ENCODE measurements at regions not wholly inside any gene's neighbourhood (a gene's known extent, or its start where the extent isn't known, plus 50 kb on each side); places are given as distances from the start of the nearest gene placed in this dataset.

DNA sequence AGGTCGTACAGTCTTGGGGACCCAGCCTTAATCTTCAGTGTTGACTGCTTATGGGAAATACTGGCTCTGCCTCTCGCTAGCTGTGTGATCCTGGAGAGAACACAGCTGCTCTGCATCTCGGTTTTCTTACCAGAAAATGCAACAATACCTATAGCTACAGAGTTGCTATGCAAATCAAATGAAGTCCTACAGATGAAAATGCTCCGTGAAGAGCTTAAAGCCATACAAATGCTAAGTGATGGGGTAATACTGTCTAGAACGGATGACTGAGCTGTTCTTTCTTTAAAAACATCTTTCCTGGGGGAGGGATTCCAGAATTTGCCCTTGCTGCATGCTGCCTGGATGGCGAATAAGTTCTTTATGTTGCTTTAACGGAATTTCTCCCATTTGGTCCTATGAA, 132.0 kb downstream of the ZBTB18 start:
- Histone ChIP-seq H3K9me3 (ENCODE audit: low read length) (no peaks in the 10 kb centered on the region), H2AFZ (ENCODE audit: low read length) (no peak overlapping the region), H3K4me1 (ENCODE audit: insufficient read depth, low read length, severe bottlenecking) (no peaks in the 10 kb centered on the region), H3K9me2 (ENCODE audit: low read depth, low read length) (no peaks in the 10 kb centered on the region), H3K27me3 (ENCODE audit: insufficient read depth, low read length) (no peaks in the 10 kb centered on the region), H3K4me2 (ENCODE audit: low read length) (no peak overlapping the region), H3K79me2 (ENCODE audit: insufficient read depth, low read length) (no peaks in the 10 kb centered on the region), H3F3A (ENCODE audit: insufficient read depth, low read length) (no peaks in the 10 kb centered on the region), H3K9ac (ENCODE audit: low read length) (no peak overlapping the region), H3K27ac (ENCODE audit: low read depth, low read length, poor library complexity, severe bottlenecking) (no peak overlapping the region), H3K4me3 (ENCODE audit: low read depth, low read length, poor library complexity, severe bottlenecking) (no peak overlapping the region), H4K20me1 (ENCODE audit: insufficient read depth, low read length) (no peaks in the 10 kb centered on the region), H3K36me3 (ENCODE audit: insufficient read depth, low read length) (no peaks in the 10 kb centered on the region)
- TF ChIP-seq EZH2 (IDR thresholded peaks at IDR 0.05; ENCODE audit: borderline replicate concordance, low read length) (no peak), CTCF (IDR thresholded peaks at IDR 0.05; ENCODE audit: low read length) (no peak)

DNA sequence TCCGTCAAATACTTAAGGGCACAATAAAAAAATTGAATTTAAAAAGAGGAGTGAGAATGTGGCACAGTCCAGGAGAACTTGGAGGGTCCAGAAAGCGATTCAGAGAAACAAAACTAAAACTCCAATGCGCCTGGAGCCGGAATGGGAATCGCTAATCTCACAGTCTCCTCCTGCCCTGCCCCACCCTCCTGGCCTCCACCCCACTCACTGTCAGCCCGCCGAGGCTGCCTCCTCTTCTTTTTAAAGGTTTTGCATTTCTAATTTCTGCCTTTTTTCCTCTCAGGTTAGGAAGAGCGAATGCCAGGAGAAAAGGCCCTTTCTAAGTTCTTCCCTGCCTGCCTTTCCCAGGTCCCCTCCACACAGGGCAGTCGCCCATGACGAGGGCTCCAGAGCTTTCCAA, 135.3 kb downstream of the ZBTB18 start:
- Histone ChIP-seq H3K27ac (ENCODE audit: low read depth, low read length, poor library complexity, severe bottlenecking) (no peak overlapping the region), H3K9me2 (ENCODE audit: low read depth, low read length) (no peaks in the 10 kb centered on the region), H3K27me3 (ENCODE audit: insufficient read depth, low read length) (no peaks in the 10 kb centered on the region), H3K9ac (ENCODE audit: low read length) (no peak overlapping the region), H3F3A (ENCODE audit: insufficient read depth, low read length) (no peaks in the 10 kb centered on the region), H4K20me1 (ENCODE audit: insufficient read depth, low read length) (no peaks in the 10 kb centered on the region), H3K4me3 (ENCODE audit: low read depth, low read length, poor library complexity, severe bottlenecking) (no peak overlapping the region), H3K36me3 (ENCODE audit: insufficient read depth, low read length) (no peaks in the 10 kb centered on the region), H2AFZ (ENCODE audit: low read length) (no peak overlapping the region), H3K4me2 (ENCODE audit: low read length) (no peak overlapping the region), H3K4me1 (ENCODE audit: insufficient read depth, low read length, severe bottlenecking) (no peaks in the 10 kb centered on the region), H3K9me3 (ENCODE audit: low read length) (no peaks in the 10 kb centered on the region), H3K79me2 (ENCODE audit: insufficient read depth, low read length) (no peaks in the 10 kb centered on the region)
- TF ChIP-seq CTCF (IDR thresholded peaks at IDR 0.05; ENCODE audit: low read length) (no peak), EZH2 (IDR thresholded peaks at IDR 0.05; ENCODE audit: borderline replicate concordance, low read length) (no peak)

DNA sequence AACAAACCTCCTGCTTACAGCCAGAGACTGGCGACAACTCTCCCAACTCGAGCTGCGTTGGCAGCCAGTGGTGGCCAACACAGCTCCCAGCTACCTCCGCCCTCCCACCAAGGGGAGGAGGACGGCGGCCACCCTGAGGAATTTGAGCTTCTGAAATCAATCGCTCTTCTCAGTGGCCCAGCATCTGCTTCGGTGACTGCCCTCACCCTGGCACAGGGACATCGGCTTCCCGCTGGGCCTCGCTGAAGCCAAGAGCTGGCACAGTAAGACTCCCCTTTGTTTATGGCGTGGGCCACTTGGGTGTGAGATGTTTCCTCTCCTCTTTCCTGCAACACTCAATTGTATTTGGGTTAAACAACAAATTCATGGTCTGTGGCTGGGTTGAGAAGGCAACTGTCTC, 136.2 kb downstream of the ZBTB18 start:
- no peak overlapping the region for H3K9ac ChIP-seq (ENCODE audit: low read length)
- H3K79me2 ChIP-seq (ENCODE audit: insufficient read depth, low read length) = no peaks in the 10 kb centered on the region
- no peaks in the 10 kb centered on the region for H3K36me3 ChIP-seq (ENCODE audit: insufficient read depth, low read length)
- no peaks in the 10 kb centered on the region for H3K9me2 ChIP-seq (ENCODE audit: low read depth, low read length)
- no peak overlapping the region for H3K4me3 ChIP-seq (ENCODE audit: low read depth, low read length, poor library complexity, severe bottlenecking)
- H3F3A ChIP-seq (ENCODE audit: insufficient read depth, low read length) = no peaks in the 10 kb centered on the region
- H3K27me3 ChIP-seq (ENCODE audit: insufficient read depth, low read length) = no peaks in the 10 kb centered on the region
- no peak overlapping the region for H2AFZ ChIP-seq (ENCODE audit: low read length)
- H3K9me3 ChIP-seq (ENCODE audit: low read length) = no peaks in the 10 kb centered on the region
- H3K27ac ChIP-seq (ENCODE audit: low read depth, low read length, poor library complexity, severe bottlenecking) = no peak overlapping the region
- TF ChIP-seq CTCF (IDR thresholded peaks at IDR 0.05; ENCODE audit: low read length) (no peak), EZH2 (IDR thresholded peaks at IDR 0.05; ENCODE audit: borderline replicate concordance, low read length) (no peak)
- H3K4me2 ChIP-seq (ENCODE audit: low read length) = no peak overlapping the region
- H3K4me1 ChIP-seq (ENCODE audit: insufficient read depth, low read length, severe bottlenecking) = no peaks in the 10 kb centered on the region
- H4K20me1 ChIP-seq (ENCODE audit: insufficient read depth, low read length) = no peaks in the 10 kb centered on the region
